Loucy (cell line): ENCODE measurements at regions not wholly inside any gene's neighbourhood (a gene's known extent, or its start where the extent isn't known, plus 50 kb on each side); places are given as distances from the start of the nearest gene placed in this dataset.
"Not testable (repeated sequence)": the region's sequence is repeated elsewhere in the genome, so short reads cannot be mapped to it uniquely, and the experiment has no call there.

Experiments used
- H2AFZ ChIP-seq: fragments of 200-600 bp; sonication (generic); 2 replicates; pipeline ENCODE4 v1.6.0; 2016; ENCODE audit warnings: antibody characterized with exemption, mild to moderate bottlenecking, low read length, moderate library complexity
- H3F3A ChIP-seq: fragments of 200-600 bp; 2 replicates; pipeline ENCODE4 v1.6.0; 2016; ENCODE audit warnings: antibody characterized with exemption, low read depth, mild to moderate bottlenecking
- H3K27me3 ChIP-seq: fragments of 200-600 bp; sonication (generic); 2 replicates; pipeline ENCODE4 v1.6.1; 2014; ENCODE audit warnings: low read length, mild to moderate bottlenecking; ENCODE audit not compliant: insufficient read depth, poor library complexity, severe bottlenecking
- H3K36me3 ChIP-seq: fragments of 200-600 bp; sonication (generic); 2 replicates; pipeline ENCODE4 v1.6.1; 2016; ENCODE audit warnings: low read length; ENCODE audit not compliant: insufficient read depth
- H3K4me1 ChIP-seq: fragments of 200-600 bp; sonication (generic); 2 replicates; pipeline ENCODE4 v1.5.1; 2014; ENCODE audit warnings: low read length, mild to moderate bottlenecking; ENCODE audit not compliant: insufficient read depth, poor library complexity, severe bottlenecking
- H3K4me2 ChIP-seq: fragments of 200-600 bp; sonication (generic); 2 replicates; pipeline ENCODE4 v1.6.0; 2014; ENCODE audit warnings: antibody characterized with exemption, low read length, low read depth, mild to moderate bottlenecking; ENCODE audit not compliant: poor library complexity, severe bottlenecking
- H3K4me3 ChIP-seq: fragments of 200-600 bp; sonication (generic); 2 replicates; pipeline ENCODE4 v1.5.1; 2014; ENCODE audit warnings: low read length, mild to moderate bottlenecking, mixed read lengths; ENCODE audit not compliant: poor library complexity, severe bottlenecking
- H3K79me2 ChIP-seq: fragments of 200-600 bp; sonication (generic); 2 replicates; pipeline ENCODE4 v1.6.1; 2014; ENCODE audit warnings: low read length; ENCODE audit not compliant: insufficient read depth
- H3K9ac ChIP-seq: fragments of 200-600 bp; sonication (generic); 2 replicates; pipeline ENCODE4 v1.6.0; 2014; ENCODE audit warnings: mild to moderate bottlenecking, low read depth, low read length, moderate library complexity; ENCODE audit not compliant: poor library complexity, severe bottlenecking
- H3K9me2 ChIP-seq: fragments of 200-600 bp; sonication (generic); replicated peaks from 2 replicates; pipeline ENCODE4 v1.6.1; 2016; ENCODE audit warnings: low read depth, low read length, mixed read lengths
- H3K9me3 ChIP-seq: fragments of 200-600 bp; sonication (generic); 2 replicates; pipeline ENCODE4 v1.6.1; 2014; ENCODE audit warnings: mild to moderate bottlenecking, antibody characterized with exemption, low read length, low read depth; ENCODE audit not compliant: insufficient read depth
- H4K20me1 ChIP-seq: fragments of 200-600 bp; sonication (generic); 2 replicates; pipeline ENCODE4 v1.6.0; 2014; ENCODE audit warnings: antibody characterized with exemption, low read length, mild to moderate bottlenecking; ENCODE audit not compliant: insufficient read depth, poor library complexity, severe bottlenecking
- EZH2phosphoT487 ChIP-seq: fragments of 200-600 bp; IDR thresholded peaks from 2 replicates; pipeline ENCODE4 v1.6.1; 2018; ENCODE audit warnings: antibody characterized with exemption, mild to moderate bottlenecking, moderate library complexity, borderline replicate concordance
- TF ChIP-seq, protein P1 (sequence below): fragments of 200-600 bp; sonication (generic); conservative IDR thresholded peaks from 2 replicates; pipeline ENCODE4 v1.5.1; 2014; ENCODE audit warnings: mild to moderate bottlenecking, antibody characterized with exemption, low read length

DNA sequence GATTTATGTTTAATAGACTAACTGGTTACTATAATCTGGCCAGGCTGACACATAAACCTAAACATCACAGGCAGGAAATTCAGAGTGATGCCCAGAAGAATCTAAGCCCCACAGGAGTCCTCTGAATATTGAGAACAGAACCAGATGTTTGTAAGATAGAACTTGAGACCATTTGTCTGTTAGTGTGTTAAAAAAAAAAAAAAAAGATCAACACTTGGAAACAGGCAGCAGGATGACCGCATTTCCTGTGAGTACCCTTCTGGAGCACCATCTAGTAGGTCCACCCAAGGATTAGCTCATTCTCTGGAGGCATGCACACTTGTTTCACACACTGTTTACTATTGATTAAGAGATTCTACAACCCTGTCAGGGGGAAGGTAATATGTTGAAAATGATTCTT is 111.4 kb upstream of the VANGL1 start:
- Histone ChIP-seq H4K20me1 (no peaks in the 10 kb centered on the region), H3K36me3 (peaks cover 11% of the 10 kb centered on the region; the same call in 1 of the 2 replicates), H3F3A (no peaks in the 10 kb centered on the region), H3K79me2 (peaks cover 5% of the 10 kb centered on the region; the same call in 1 of the 2 replicates), H3K9ac (no peak overlapping the region), H3K9me2 (no peaks in the 10 kb centered on the region), H3K27me3 (no peaks in the 10 kb centered on the region), H3K4me1 (peaks cover 67% of the 10 kb centered on the region), H3K9me3 (no peaks in the 10 kb centered on the region; the same call in 1 of the 2 replicates), H2AFZ (no peak overlapping the region), H3K4me3 (no peak overlapping the region), H3K4me2 (no peak overlapping the region)
- TF ChIP-seq EZH2phosphoT487, result no peak
- TF ChIP-seq, protein P1, sequence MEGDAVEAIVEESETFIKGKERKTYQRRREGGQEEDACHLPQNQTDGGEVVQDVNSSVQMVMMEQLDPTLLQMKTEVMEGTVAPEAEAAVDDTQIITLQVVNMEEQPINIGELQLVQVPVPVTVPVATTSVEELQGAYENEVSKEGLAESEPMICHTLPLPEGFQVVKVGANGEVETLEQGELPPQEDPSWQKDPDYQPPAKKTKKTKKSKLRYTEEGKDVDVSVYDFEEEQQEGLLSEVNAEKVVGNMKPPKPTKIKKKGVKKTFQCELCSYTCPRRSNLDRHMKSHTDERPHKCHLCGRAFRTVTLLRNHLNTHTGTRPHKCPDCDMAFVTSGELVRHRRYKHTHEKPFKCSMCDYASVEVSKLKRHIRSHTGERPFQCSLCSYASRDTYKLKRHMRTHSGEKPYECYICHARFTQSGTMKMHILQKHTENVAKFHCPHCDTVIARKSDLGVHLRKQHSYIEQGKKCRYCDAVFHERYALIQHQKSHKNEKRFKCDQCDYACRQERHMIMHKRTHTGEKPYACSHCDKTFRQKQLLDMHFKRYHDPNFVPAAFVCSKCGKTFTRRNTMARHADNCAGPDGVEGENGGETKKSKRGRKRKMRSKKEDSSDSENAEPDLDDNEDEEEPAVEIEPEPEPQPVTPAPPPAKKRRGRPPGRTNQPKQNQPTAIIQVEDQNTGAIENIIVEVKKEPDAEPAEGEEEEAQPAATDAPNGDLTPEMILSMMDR, result no peak

DNA sequence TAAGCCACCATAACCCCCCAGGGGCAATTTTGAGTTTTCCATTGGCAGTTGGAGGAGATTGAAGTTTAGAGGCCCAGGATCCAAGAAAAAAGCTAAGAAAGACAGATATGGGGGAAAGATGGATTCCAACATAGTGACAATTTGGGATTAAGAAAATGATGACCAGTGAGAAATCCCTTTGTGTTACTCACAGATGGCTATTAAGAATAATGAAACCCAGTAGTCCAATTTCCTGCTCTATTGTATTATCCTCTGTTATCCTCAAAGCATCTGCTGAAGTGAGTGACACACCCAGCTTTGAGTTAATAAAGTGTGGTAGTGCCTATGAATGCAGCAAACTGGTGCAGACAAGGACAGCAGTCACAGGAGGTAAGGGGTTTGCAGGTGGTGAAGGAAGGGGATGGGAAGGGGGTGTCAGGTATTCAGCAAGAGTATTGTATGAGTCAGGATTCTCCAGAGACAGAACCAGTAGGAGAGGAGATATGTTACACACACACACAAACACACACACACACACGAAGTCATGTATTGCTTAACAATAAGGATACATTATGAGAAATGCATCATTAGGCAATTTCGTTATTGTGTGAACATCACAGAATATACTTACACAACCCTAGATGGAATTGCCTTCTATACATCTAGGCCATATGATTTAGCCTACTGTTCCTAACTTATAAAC is 112.4 kb upstream of the VANGL1 start:
- H3K27me3 ChIP-seq, result no peaks in the 10 kb centered on the region
- H3K79me2 ChIP-seq, result peaks cover 5% of the 10 kb centered on the region; the same call in 1 of the 2 replicates

DNA sequence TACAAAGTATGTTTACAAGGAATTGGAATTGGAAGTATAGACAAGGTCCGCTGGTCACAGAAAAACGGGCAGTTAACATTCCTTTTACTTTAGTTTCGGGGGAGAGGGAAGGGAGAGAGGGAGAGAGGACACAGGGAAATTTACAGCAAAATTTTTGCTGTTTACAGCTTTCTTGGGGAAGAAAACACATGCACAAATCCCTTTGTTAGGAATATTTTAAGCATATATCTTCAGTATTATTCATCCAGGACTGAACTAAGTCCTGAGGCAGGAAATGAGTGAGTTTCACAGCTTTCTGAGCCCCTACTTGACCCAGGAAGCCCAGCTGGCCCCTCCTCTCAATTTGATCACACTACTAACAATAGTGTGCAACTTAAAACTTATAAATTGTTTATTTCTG is 113.4 kb upstream of the VANGL1 start:
- H2AFZ ChIP-seq, H3K79me2 ChIP-seq, H3K9ac ChIP-seq, H3K9me2 ChIP-seq, H3K36me3 ChIP-seq, H4K20me1 ChIP-seq, H3K4me2 ChIP-seq, H3F3A ChIP-seq, H3K9me3 ChIP-seq, H3K4me3 ChIP-seq, H3K27me3 ChIP-seq: not testable (repeated sequence)
- peaks cover 84% of the 10 kb centered on the region for H3K4me1 ChIP-seq

More for the DNA sequence above, 112.4 kb upstream of the VANGL1 start:
- no peak overlapping the region for H3K9ac ChIP-seq
- no peaks in the 10 kb centered on the region for H3K9me2 ChIP-seq
- H3K9me3 ChIP-seq, result no peaks in the 10 kb centered on the region
- H3K4me1 ChIP-seq, result peaks cover 76% of the 10 kb centered on the region
- no peaks in the 10 kb centered on the region for H3F3A ChIP-seq
- no peak for TF ChIP-seq EZH2phosphoT487
- TF ChIP-seq, protein P1, result no peak
- no peak overlapping the region for H3K4me3 ChIP-seq
- H3K4me2 ChIP-seq, result no peak overlapping the region
- 0 out of 2 replicates have a peak, but pooled peaks cover 2% of the 10 kb centered on the region for H3K36me3 ChIP-seq
- no peak overlapping the region for H2AFZ ChIP-seq
- no peaks in the 10 kb centered on the region for H4K20me1 ChIP-seq

DNA sequence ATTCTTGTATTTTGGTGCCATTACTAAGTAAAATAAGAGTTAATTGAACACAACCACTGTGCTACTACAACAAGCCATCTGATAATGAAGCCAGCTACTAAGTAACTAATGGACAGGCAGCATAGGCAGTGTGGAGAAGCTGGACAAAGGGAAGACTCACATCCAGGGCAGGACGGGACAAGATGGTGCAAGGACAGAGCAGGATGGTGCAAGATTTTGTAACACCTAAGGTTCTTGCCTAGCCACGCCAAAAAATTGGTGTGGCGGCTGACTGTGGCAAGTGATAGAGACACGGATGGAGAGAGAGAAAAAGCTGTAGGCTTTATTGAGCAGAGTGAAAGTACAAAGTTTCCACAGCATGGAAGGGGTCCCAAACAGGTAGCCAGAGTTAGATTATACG is 114.0 kb upstream of the VANGL1 start:
- Histone ChIP-seq H2AFZ (no peak overlapping the region), H3K9me2 (no peaks in the 10 kb centered on the region), H4K20me1 (no peaks in the 10 kb centered on the region), H3K27me3 (no peaks in the 10 kb centered on the region), H3K9ac (no peak overlapping the region), H3K4me2 (no peak overlapping the region), H3F3A (no peaks in the 10 kb centered on the region), H3K9me3 (no peaks in the 10 kb centered on the region), H3K4me3 (no peak overlapping the region), H3K36me3 (no peaks in the 10 kb centered on the region), H3K4me1 (peaks cover 88% of the 10 kb centered on the region), H3K79me2 (peaks cover 5% of the 10 kb centered on the region; the same call in 1 of the 2 replicates)
- TF ChIP-seq EZH2phosphoT487, result no peak
- TF ChIP-seq, protein P1, result no peak
